Breast epithelium (tissue), 4 donors: ENCODE measurements at regions not wholly inside any gene's neighbourhood (a gene's known extent, or its start where the extent isn't known, plus 50 kb on each side); places are given as distances from the start of the nearest gene placed in this dataset.
A peak's percentile ranks its signal among the peaks of the same experiment; 100 is the strongest.

Experiments used
- DNase-seq, 2 donors: peaks; one replicate each; pipeline ENCODE4 v3.0.0-alpha.2; 2019; ENCODE audit warnings: low spot score in 2 of 2
- H3K27ac ChIP-seq, 2 donors: fragments of 200-600 bp; sonication (generic) in 1 of 2; one replicate each; pipeline ENCODE4 v1.5.1; 2016 to 2019; ENCODE audit warnings: mild to moderate bottlenecking in 1 of 2
- H3K27me3 ChIP-seq, 2 donors: fragments of 200-600 bp; sonication (generic) in 1 of 2; one replicate each; pipeline versions ENCODE4 v1.5.1 to v1.6.0; 2017 to 2019; ENCODE audit warnings: control low read depth in 1 of 2, mild to moderate bottlenecking in 1 of 2
- H3K36me3 ChIP-seq: fragments of 200-600 bp; one replicate; pipeline ENCODE4 v1.5.1; 2019
- H3K4me1 ChIP-seq, 2 donors: fragments of 200-600 bp; sonication (generic); one replicate each; pipeline ENCODE4 v1.5.1; 2016 to 2019; ENCODE audit warnings: control low read depth in 1 of 2
- H3K4me3 ChIP-seq, 3 donors: fragments of 200-600 bp; sonication (generic); 1 replicate in 2 of 3; 2 replicates in 1 of 3; pipeline ENCODE4 v1.5.1; 2016 to 2019; ENCODE audit warnings: mild to moderate bottlenecking in 3 of 3, moderate library complexity in 2 of 3
- H3K9me3 ChIP-seq, 2 donors: fragments of 200-600 bp; sonication (generic) in 1 of 2; one replicate each; pipeline ENCODE4 v1.5.1; 2016 to 2019; ENCODE audit warnings: control low read depth in 1 of 2
- POLR2A ChIP-seq: fragments of 450-650 bp; IDR thresholded peaks from one replicate; pipeline ENCODE4 v1.6.1; 2016; ENCODE audit warnings: antibody characterized with exemption, mild to moderate bottlenecking, moderate library complexity
- POLR2AphosphoS5 ChIP-seq, 3 donors: sonication (generic); formaldehyde crosslinking; IDR thresholded peaks; one replicate each; pipeline ENCODE4 v1.6.1; 2017; ENCODE audit warnings: antibody characterized with exemption in 3 of 3
- intact Hi-C: fragments of 100-400 bp; cut with DNase I; formaldehyde crosslinking; loops from one replicate; pipeline ENCODE4 v1.15.1; 2023; ENCODE audit warnings: low total_unique reads
- TF ChIP-seq, protein P1 (sequence below), 3 donors: fragments of 450-650 bp; IDR thresholded peaks; one replicate each; pipeline ENCODE4 v1.5.1; 2016 to 2017; ENCODE audit warnings: antibody characterized with exemption in 3 of 3, mild to moderate bottlenecking in 3 of 3, moderate library complexity in 3 of 3

DNA sequence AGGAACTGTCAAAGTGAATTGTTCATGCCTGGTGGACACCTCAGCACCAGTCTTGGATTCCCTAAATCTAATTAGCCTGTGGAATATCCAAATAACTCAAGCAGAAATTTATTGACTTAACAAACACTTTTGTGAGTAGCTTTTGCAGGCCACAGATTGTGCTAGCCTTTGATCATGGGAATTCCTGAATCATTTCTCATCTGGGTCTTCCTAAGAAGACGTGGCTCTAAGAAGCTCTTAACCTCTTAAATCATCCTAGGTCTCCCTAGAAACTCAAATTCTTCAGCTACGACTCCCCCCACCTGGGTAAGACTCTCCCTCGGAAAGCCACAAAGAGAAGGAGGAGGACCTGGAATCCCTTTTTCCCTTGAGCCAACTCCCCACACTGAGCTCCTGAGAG lies 53.8 kb upstream of the PSEN2 start:
- intact Hi-C loops = no loop called here
- H3K27ac ChIP-seq = peak overlapping the region in 1 of 2 donors; percentile 40
- TF ChIP-seq POLR2AphosphoS5 (IDR thresholded peaks at IDR 0.05) (no peak), POLR2A (no peak)
- TF ChIP-seq, protein P1, sequence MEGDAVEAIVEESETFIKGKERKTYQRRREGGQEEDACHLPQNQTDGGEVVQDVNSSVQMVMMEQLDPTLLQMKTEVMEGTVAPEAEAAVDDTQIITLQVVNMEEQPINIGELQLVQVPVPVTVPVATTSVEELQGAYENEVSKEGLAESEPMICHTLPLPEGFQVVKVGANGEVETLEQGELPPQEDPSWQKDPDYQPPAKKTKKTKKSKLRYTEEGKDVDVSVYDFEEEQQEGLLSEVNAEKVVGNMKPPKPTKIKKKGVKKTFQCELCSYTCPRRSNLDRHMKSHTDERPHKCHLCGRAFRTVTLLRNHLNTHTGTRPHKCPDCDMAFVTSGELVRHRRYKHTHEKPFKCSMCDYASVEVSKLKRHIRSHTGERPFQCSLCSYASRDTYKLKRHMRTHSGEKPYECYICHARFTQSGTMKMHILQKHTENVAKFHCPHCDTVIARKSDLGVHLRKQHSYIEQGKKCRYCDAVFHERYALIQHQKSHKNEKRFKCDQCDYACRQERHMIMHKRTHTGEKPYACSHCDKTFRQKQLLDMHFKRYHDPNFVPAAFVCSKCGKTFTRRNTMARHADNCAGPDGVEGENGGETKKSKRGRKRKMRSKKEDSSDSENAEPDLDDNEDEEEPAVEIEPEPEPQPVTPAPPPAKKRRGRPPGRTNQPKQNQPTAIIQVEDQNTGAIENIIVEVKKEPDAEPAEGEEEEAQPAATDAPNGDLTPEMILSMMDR (IDR thresholded peaks at IDR 0.05) = no peak

GRCh38 chr1:226814751-226815537 lies 55.5 kb upstream of the PSEN2 start:
- DNase-seq = peak; percentile 91 to 93
- no peaks in the 10 kb centered on the region for H3K36me3 ChIP-seq
- H3K27ac ChIP-seq = peak overlapping the region; percentile 88 to 89
- intact Hi-C loops = no loop called here
- H3K27me3 ChIP-seq = no peaks in the 10 kb centered on the region
- H3K4me1 ChIP-seq = peaks cover 10 to 14% of the 10 kb centered on the region in 2 donors
- H3K4me3 ChIP-seq = peak overlapping the region in 1 of 3 donors; percentile 2
- H3K9me3 ChIP-seq = no peaks in the 10 kb centered on the region
- TF ChIP-seq, protein P1 (IDR thresholded peaks at IDR 0.05) = no peak
- TF ChIP-seq POLR2A = no peak
- TF ChIP-seq POLR2AphosphoS5 (IDR thresholded peaks at IDR 0.05) = peak; percentile 83 to 99 (median 97)

More for the DNA sequence above, 53.8 kb upstream of the PSEN2 start:
- H3K27me3 ChIP-seq = no peaks in the 10 kb centered on the region
- H3K36me3 ChIP-seq = no peaks in the 10 kb centered on the region
- no peaks in the 10 kb centered on the region for H3K9me3 ChIP-seq
- H3K4me3 ChIP-seq = no peak overlapping the region
- DNase-seq = no peak
- peaks cover 11 to 14% of the 10 kb centered on the region in 2 donors for H3K4me1 ChIP-seq

- no peaks in the 10 kb centered on the region for H3K9me3 ChIP-seq
- TF ChIP-seq, protein P1 (IDR thresholded peaks at IDR 0.05) = no peak
- TF ChIP-seq POLR2AphosphoS5 (IDR thresholded peaks at IDR 0.05) (no peak), POLR2A (no peak)
- intact Hi-C loops = no loop called here
- no peaks in the 10 kb centered on the region for H3K36me3 ChIP-seq
- no peak for DNase-seq
- H3K27me3 ChIP-seq = no peaks in the 10 kb centered on the region
- H3K4me1 ChIP-seq = peaks cover 10 to 14% of the 10 kb centered on the region in 2 donors
- peak overlapping the region; percentile 88 to 89 for H3K27ac ChIP-seq
- H3K4me3 ChIP-seq = no peak overlapping the region
These were observed 56.5 kb upstream of the PSEN2 start for GRCh38 chr1:226813671-226814591.

DNA sequence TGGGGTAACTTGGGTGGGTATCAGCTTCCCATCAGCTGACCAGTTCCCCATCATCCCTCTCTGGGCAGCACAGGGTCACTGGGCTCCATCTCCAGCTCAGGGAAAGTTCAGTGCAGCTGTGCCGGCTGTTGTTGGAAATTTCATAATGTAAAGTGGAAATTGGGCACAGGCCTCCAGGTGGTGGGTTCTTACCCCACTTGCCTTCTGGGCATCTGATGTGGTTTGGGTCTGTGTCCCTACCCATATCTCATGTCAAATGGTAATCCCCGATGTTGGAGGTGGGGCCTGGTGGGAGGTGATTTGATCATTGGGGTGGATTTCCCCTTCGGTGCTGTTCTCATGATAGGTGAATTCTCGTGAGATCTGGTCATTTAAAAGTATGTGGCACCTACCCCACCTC lies 59.7 kb upstream of the PSEN2 start:
- Histone ChIP-seq H3K36me3 (no peaks in the 10 kb centered on the region), H3K4me1 (peaks cover 10 to 14% of the 10 kb centered on the region in 2 donors), H3K4me3 (no peak overlapping the region), H3K27ac (no peak overlapping the region), H3K27me3 (no peaks in the 10 kb centered on the region), H3K9me3 (no peaks in the 10 kb centered on the region)
- TF ChIP-seq POLR2AphosphoS5 (IDR thresholded peaks at IDR 0.05) (no peak), POLR2A (no peak)
- TF ChIP-seq, protein P1 (IDR thresholded peaks at IDR 0.05) = no peak
- intact Hi-C loops = no loop called here
- DNase-seq = no peak
